ENCODE measurements at regions not wholly inside any gene's neighbourhood (a gene's known extent, or its start where the extent isn't known, plus 50 kb on each side); places are given as distances from the start of the nearest gene placed in this dataset.
"Not testable (repeated sequence)": the region's sequence is repeated elsewhere in the genome, so short reads cannot be mapped to it uniquely, and the experiment has no call there.

DNA sequence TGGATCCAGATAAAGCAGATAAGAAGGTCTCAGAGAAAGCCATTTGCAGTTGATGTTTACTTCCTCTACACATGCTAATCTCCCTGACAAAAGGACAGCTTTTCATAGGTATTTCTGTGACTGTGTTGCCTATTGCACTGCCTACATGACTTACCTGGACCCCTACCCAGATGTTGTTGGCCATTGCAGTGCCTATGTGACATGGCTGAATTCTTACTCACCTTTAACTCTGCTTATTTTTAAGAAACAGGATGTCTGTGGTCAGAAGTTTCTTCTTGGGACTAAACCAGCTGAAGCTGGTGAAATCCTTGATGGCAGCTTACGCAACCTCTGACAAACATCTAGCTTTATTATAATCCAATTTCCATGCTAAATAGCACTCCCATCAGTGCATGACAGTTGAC, 50.7 kb downstream of the PPIAL4D start:
- not testable (repeated sequence) for H3K27me3 Mint-ChIP-seq; H3K4me1 Mint-ChIP-seq (ENCODE audit: low read depth); H3K4me3 Mint-ChIP-seq; H3K27ac Mint-ChIP-seq; H3K9me3 Mint-ChIP-seq; H3K36me3 Mint-ChIP-seq (ENCODE audit: low read depth)

- H3K27ac Mint-ChIP-seq: peak overlapping the region; percentile 42
- not testable (repeated sequence) for H3K36me3 Mint-ChIP-seq (ENCODE audit: low read depth); H3K4me1 Mint-ChIP-seq (ENCODE audit: low read depth); H3K27me3 Mint-ChIP-seq; H3K9me3 Mint-ChIP-seq
- H3K4me3 Mint-ChIP-seq: peak overlapping the region; percentile 42
Measured at GRCh38 chr1:145189543-145190030, 52.4 kb downstream of the PPIAL4D start.

DNA sequence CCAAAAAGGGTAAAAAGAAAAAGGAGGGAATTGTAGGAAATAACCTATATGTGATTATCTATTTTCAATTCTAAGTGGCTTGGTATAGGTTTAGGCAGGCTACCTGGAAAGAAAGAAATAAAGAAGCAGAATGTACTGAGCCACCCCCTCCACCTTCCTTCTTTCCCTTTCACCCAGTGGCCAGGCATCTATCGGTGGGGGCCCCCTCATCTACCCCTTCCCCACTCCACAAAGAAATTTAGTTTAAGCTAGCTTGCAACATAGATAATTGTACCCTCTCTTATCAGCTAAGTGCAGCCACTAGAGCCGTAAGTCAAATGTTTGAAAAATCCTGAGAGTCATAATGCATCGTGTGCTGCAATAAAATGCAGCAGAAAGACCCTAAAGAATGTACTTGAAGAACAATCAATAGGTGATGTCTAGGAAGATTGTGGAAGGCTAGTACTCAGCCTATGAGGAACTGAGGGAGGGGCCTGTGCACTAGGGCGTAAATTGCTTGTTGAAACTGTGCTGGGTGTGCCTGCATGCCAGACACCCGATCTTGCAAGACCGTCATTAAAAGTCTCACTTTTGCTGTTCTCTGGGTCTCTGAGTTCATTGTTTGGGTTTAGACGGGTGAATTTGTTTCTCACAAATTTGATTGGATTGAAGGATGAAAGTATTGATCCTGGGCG, 53.0 kb downstream of the PPIAL4D start:
- H3K27me3 Mint-ChIP-seq; H3K4me1 Mint-ChIP-seq (ENCODE audit: low read depth); H3K36me3 Mint-ChIP-seq (ENCODE audit: low read depth); H3K9me3 Mint-ChIP-seq: not testable (repeated sequence)
- H3K4me3 Mint-ChIP-seq: peak overlapping the region; percentile 42
- peak overlapping the region; percentile 42 for H3K27ac Mint-ChIP-seq

- H3K36me3 Mint-ChIP-seq (ENCODE audit: low read depth); H3K27ac Mint-ChIP-seq; H3K9me3 Mint-ChIP-seq; H3K4me3 Mint-ChIP-seq; H3K4me1 Mint-ChIP-seq (ENCODE audit: low read depth); H3K27me3 Mint-ChIP-seq: not testable (repeated sequence)
Measured at GRCh38 chr1:145182606-145183413, 59.2 kb downstream of the PPIAL4D start.

GRCh38 chr1:145176285-145176925, 65.6 kb downstream of the PPIAL4D start:
- not testable (repeated sequence) for H3K4me1 Mint-ChIP-seq (ENCODE audit: low read depth); H3K27me3 Mint-ChIP-seq; H3K9me3 Mint-ChIP-seq; H3K4me3 Mint-ChIP-seq; H3K36me3 Mint-ChIP-seq (ENCODE audit: low read depth); H3K27ac Mint-ChIP-seq

DNA sequence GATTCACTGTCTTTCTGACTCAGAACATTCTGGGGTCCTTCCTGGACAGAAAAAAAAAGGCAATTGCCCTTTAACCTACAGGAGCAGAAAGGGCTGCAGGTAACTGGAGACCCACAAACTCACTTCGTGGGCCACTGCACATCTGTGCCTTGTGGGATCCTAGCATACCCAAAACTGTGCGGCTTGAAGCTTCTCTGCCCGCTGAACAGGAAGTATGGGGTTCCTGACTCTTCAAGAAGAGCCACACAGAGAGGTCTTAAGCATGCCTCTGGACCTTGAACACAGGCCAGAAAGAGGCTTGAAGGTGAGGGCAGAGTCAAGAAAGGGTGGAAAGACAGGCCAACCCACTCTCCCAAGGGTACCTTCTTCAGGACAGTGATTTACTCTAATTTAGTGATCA, 67.6 kb downstream of the PPIAL4D start:
- not testable (repeated sequence) for H3K27me3 Mint-ChIP-seq; H3K4me3 Mint-ChIP-seq; H3K9me3 Mint-ChIP-seq; H3K27ac Mint-ChIP-seq; H3K36me3 Mint-ChIP-seq (ENCODE audit: low read depth); H3K4me1 Mint-ChIP-seq (ENCODE audit: low read depth)

GRCh38 chr1:145168220-145168848, 72.6 kb downstream of the FAM72D start:
- not testable (repeated sequence) for H3K9me3 Mint-ChIP-seq; H3K27me3 Mint-ChIP-seq; H3K36me3 Mint-ChIP-seq (ENCODE audit: low read depth); H3K4me1 Mint-ChIP-seq (ENCODE audit: low read depth); H3K27ac Mint-ChIP-seq; H3K4me3 Mint-ChIP-seq

DNA sequence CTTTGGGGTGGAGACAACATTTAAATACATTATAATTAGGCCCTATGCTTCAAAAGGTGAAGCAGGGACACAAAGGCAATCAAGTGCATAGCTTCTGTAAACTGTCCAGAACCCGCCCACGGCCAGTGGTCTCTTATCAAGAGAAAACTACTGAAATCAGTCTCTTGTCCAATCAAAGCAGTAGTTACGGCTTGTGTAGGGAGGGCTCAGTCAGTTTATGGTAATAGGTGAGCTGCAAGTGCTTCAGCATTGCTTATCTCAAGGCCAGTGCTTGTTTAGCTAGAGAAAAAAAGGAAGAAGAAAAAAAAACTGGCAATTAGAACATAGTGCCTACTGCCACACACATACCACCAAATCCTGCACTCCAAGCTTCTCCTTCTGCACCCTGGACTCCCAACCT, 68.6 kb downstream of the FAM72D start:
- not testable (repeated sequence) for H3K9me3 Mint-ChIP-seq; H3K27me3 Mint-ChIP-seq; H3K36me3 Mint-ChIP-seq (ENCODE audit: low read depth); H3K4me1 Mint-ChIP-seq (ENCODE audit: low read depth); H3K27ac Mint-ChIP-seq; H3K4me3 Mint-ChIP-seq
